H9 (cell line): ENCODE measurements at regions not wholly inside any gene's neighbourhood (a gene's known extent, or its start where the extent isn't known, plus 50 kb on each side); places are given as distances from the start of the nearest gene placed in this dataset.

Source experiments
- DNase-seq: peaks from one replicate; pipeline ENCODE4 v3.0.0-alpha.2; 2017
- H2AFZ ChIP-seq: one replicate; pipeline ENCODE4 v1.6.1; 2013; ENCODE audit warnings: mild to moderate bottlenecking, low read length, control low read depth, moderate library complexity
- H2AK5ac ChIP-seq: 2 replicates; pipeline ENCODE4 v1.6.1; 2013; ENCODE audit warnings: low read length, control low read depth, mixed read lengths; ENCODE audit not compliant: insufficient read length
- H2BK120ac ChIP-seq: one replicate; pipeline ENCODE4 v1.6.1; 2013; ENCODE audit warnings: low read depth, mild to moderate bottlenecking, low read length, control low read depth, inconsistent platforms; ENCODE audit not compliant: poor library complexity, severe bottlenecking
- H2BK12ac ChIP-seq: 2 replicates; pipeline ENCODE4 v1.6.1; 2013; ENCODE audit warnings: low read length, control low read depth, mixed read lengths, low read depth; ENCODE audit not compliant: insufficient read length
- H2BK15ac ChIP-seq: 2 replicates; pipeline ENCODE4 v1.6.1; 2013; ENCODE audit warnings: low read depth, low read length, control low read depth
- H2BK20ac ChIP-seq: one replicate; pipeline ENCODE4 v1.6.1; 2013; ENCODE audit warnings: low read depth, mild to moderate bottlenecking, low read length, control low read depth, inconsistent platforms; ENCODE audit not compliant: poor library complexity, severe bottlenecking
- H2BK5ac ChIP-seq: 2 replicates; pipeline ENCODE4 v1.6.1; 2013; ENCODE audit warnings: low read length, control low read depth, mixed read lengths; ENCODE audit not compliant: insufficient read length
- H3K14ac ChIP-seq: 2 replicates; pipeline ENCODE4 v1.6.1; 2013; ENCODE audit warnings: low read length, control low read depth; ENCODE audit not compliant: insufficient read depth
- H3K18ac ChIP-seq: 2 replicates; pipeline ENCODE4 v1.6.1; 2013; ENCODE audit warnings: low read depth, mild to moderate bottlenecking, mixed read lengths, low read length, control low read depth; ENCODE audit not compliant: insufficient read length
- H3K23ac ChIP-seq: 2 replicates; pipeline ENCODE4 v1.6.1; 2013; ENCODE audit warnings: low read length, control low read depth, mixed read lengths, low read depth; ENCODE audit not compliant: insufficient read length
- H3K23me2 ChIP-seq: 2 replicates; pipeline ENCODE4 v1.6.1; 2013; ENCODE audit warnings: low read depth, mild to moderate bottlenecking, mixed read lengths, low read length, control low read depth; ENCODE audit not compliant: insufficient read length, poor library complexity, severe bottlenecking
- H3K27ac ChIP-seq: 2 replicates; pipeline ENCODE4 v1.5.1; 2013; ENCODE audit warnings: low read length, control low read depth, mixed read lengths, low read depth; ENCODE audit not compliant: insufficient read length
- H3K27me3 ChIP-seq: 2 replicates; pipeline ENCODE4 v1.6.1; 2013; ENCODE audit warnings: low read length, control low read depth, inconsistent platforms; ENCODE audit not compliant: insufficient read depth
- H3K4ac ChIP-seq: 2 replicates; pipeline ENCODE4 v1.6.1; 2013; ENCODE audit warnings: low read depth, mild to moderate bottlenecking, control low read depth, inconsistent platforms, low read length, moderate library complexity
- H3K4me1 ChIP-seq: 2 replicates; pipeline ENCODE4 v1.6.1; 2013; ENCODE audit warnings: low read length, control low read depth, inconsistent platforms; ENCODE audit not compliant: insufficient read depth
- H3K4me2 ChIP-seq: 2 replicates; pipeline ENCODE4 v1.6.1; 2013; ENCODE audit warnings: low read length, control low read depth, mixed read lengths; ENCODE audit not compliant: insufficient read length, insufficient read depth
- H3K56ac ChIP-seq: 2 replicates; pipeline ENCODE4 v1.6.1; 2013; ENCODE audit warnings: low read depth, mild to moderate bottlenecking, mixed read lengths, low read length, control low read depth; ENCODE audit not compliant: insufficient read length
- H3K79me1 ChIP-seq: 2 replicates; pipeline ENCODE4 v1.6.1; 2013; ENCODE audit warnings: low read depth, mild to moderate bottlenecking, moderate library complexity, low read length, control low read depth, inconsistent platforms; ENCODE audit not compliant: insufficient read depth, poor library complexity, severe bottlenecking
- H3K79me2 ChIP-seq: 2 replicates; pipeline ENCODE4 v1.6.1; 2013; ENCODE audit warnings: low read length, control low read depth, inconsistent platforms; ENCODE audit not compliant: insufficient read depth
- H3K9ac ChIP-seq: 2 replicates; pipeline ENCODE4 v1.6.1; 2013; ENCODE audit warnings: low read length, control low read depth, mixed read lengths; ENCODE audit not compliant: insufficient read length; ENCODE audit errors: extremely low read depth
- H3K9me3 ChIP-seq: one replicate; pipeline ENCODE4 v1.6.1; 2013; ENCODE audit warnings: low read depth, low read length, inconsistent platforms; ENCODE audit not compliant: control insufficient read depth
- H3T11ph ChIP-seq: one replicate; pipeline ENCODE4 v1.6.1; 2013; ENCODE audit warnings: mild to moderate bottlenecking, low read length, control low read depth, inconsistent platforms
- H4K20me1 ChIP-seq: one replicate; pipeline ENCODE4 v1.6.1; 2013; ENCODE audit not compliant: control insufficient read depth, insufficient read length, insufficient read depth
- H4K5ac ChIP-seq: 2 replicates; pipeline ENCODE4 v1.6.1; 2013; ENCODE audit warnings: low read depth, mild to moderate bottlenecking, mixed read lengths, low read length, control low read depth; ENCODE audit not compliant: insufficient read length
- H4K8ac ChIP-seq: replicated peaks from 2 replicates; pipeline ENCODE4 v1.6.1; 2013; ENCODE audit warnings: low read length, control low read depth, mixed read lengths, low read depth; ENCODE audit not compliant: insufficient read length
- H4K91ac ChIP-seq: 2 replicates; pipeline ENCODE4 v1.6.1; 2013; ENCODE audit warnings: low read depth, mild to moderate bottlenecking, moderate library complexity, mixed read lengths, low read length, control low read depth; ENCODE audit not compliant: insufficient read length
- H3K27ac Mint-ChIP-seq, 3 experiments: 2 replicates in 2 of 3; 3 replicates in 1 of 3; pipeline ENCODE4 v1.8.0; 2020 to 2021; ENCODE audit warnings: mixed read lengths in 3 of 3, mild to moderate bottlenecking in 1 of 3, moderate library complexity in 1 of 3
- H3K27me3 Mint-ChIP-seq: 2 replicates; pipeline ENCODE4 v1.8.0; 2021; ENCODE audit warnings: low read depth, mild to moderate bottlenecking, moderate library complexity, mixed read lengths
- H3K36me3 Mint-ChIP-seq, 3 experiments: 2 replicates in 2 of 3; 3 replicates in 1 of 3; pipeline ENCODE4 v1.8.0; 2020 to 2021; ENCODE audit warnings: low read depth in 3 of 3, mixed read lengths in 3 of 3; ENCODE audit not compliant: insufficient read depth in 1 of 3
- H3K4me1 Mint-ChIP-seq, 2 experiments: 2 replicates each; pipeline ENCODE4 v1.8.0; 2020; ENCODE audit warnings: mixed read lengths in 2 of 2
- H3K4me3 Mint-ChIP-seq, 2 experiments: 2 replicates in 1 of 2; 3 replicates in 1 of 2; pipeline ENCODE4 v1.8.0; 2020 to 2021; ENCODE audit warnings: mild to moderate bottlenecking in 2 of 2, mixed read lengths in 2 of 2, moderate library complexity in 1 of 2
- H3K9me3 Mint-ChIP-seq, 2 experiments: 2 replicates in 1 of 2; 3 replicates in 1 of 2; pipeline ENCODE4 v1.8.0; 2020; ENCODE audit warnings: mild to moderate bottlenecking in 2 of 2, mixed read lengths in 2 of 2, moderate library complexity in 1 of 2
- CTCF ChIP-seq: fragments of 200-600 bp; sonication (generic); conservative IDR thresholded peaks from 3 replicates; pipeline ENCODE4 v1.8.0; 2021; ENCODE audit warnings: antibody characterized with exemption, mild to moderate bottlenecking
- WGBS: extraction: QIAGEN DNeasy Blood & Tissue Kit; methylation state at CpG from one replicate; pipeline ENCODE4 v1.1.7; 2013; ENCODE audit warnings: missing lambda C conversion rate, low lambda C conversion rate, mixed read lengths; ENCODE audit not compliant: insufficient read length; ENCODE audit errors: extremely low coverage; 5-methylcytosine and 5-hydroxymethylcytosine counted together

- no peaks in the 10 kb centered on the region for H3K27me3 Mint-ChIP-seq
- H3K23me2 ChIP-seq, result no peaks in the 10 kb centered on the region
- H3K23ac ChIP-seq, result no peak overlapping the region
- no peak overlapping the region for H2BK20ac ChIP-seq
- H3K4ac ChIP-seq, result no peak overlapping the region
- H3K79me2 ChIP-seq, result no peaks in the 10 kb centered on the region
- H3K27ac ChIP-seq, result no peak overlapping the region
- H2BK15ac ChIP-seq, result no peak overlapping the region
- no peaks in the 10 kb centered on the region for H3K79me1 ChIP-seq
- H4K5ac ChIP-seq, result no peak overlapping the region
- no peaks in the 10 kb centered on the region for H3K9me3 ChIP-seq
- WGBS, result no CpG with 5 or more reads among the region's 1 CpG
- no peak overlapping the region for H4K91ac ChIP-seq
- no peak overlapping the region for H3T11ph ChIP-seq
- H3K9ac ChIP-seq, result no peak overlapping the region
- TF ChIP-seq CTCF, result no peak
- no peaks in the 10 kb centered on the region for H3K27me3 ChIP-seq
- H2BK120ac ChIP-seq, result no peak overlapping the region
- peaks cover 0 to 7% (median 1%) of the 10 kb centered on the region in 3 experiments; a peak in 2 of 7 replicates for H3K36me3 Mint-ChIP-seq
- no peak overlapping the region for H3K4me2 ChIP-seq
- DNase-seq, result no peak
- H4K8ac ChIP-seq, result no peak overlapping the region
- no peak overlapping the region for H3K4me3 Mint-ChIP-seq
- H4K20me1 ChIP-seq, result no peaks in the 10 kb centered on the region
- H2AFZ ChIP-seq, result no peak overlapping the region
- no peak overlapping the region for H2BK5ac ChIP-seq
- H3K4me1 ChIP-seq, result no peaks in the 10 kb centered on the region
- H3K14ac ChIP-seq, result no peak overlapping the region
- no peaks in the 10 kb centered on the region; a peak in 1 of 4 replicates for H3K4me1 Mint-ChIP-seq
- H3K9me3 Mint-ChIP-seq, result peaks cover 3% of the 10 kb centered on the region in 2 experiments; a peak in 3 of 5 replicates
- H3K18ac ChIP-seq, result no peak overlapping the region
- no peak overlapping the region for H3K27ac Mint-ChIP-seq
- no peak overlapping the region for H3K56ac ChIP-seq
- no peak overlapping the region for H2BK12ac ChIP-seq
- H2AK5ac ChIP-seq, result no peak overlapping the region
Observed at GRCh38 chr1:221118938-221119320, 239.7 kb downstream of the HLX start.
